IMR-90 (cell line): ENCODE measurements at regions not wholly inside any gene's neighbourhood (a gene's known extent, or its start where the extent isn't known, plus 50 kb on each side); places are given as distances from the start of the nearest gene placed in this dataset.

Source experiments
- ATAC-seq: fragments of 200-7000 bp; cut with Tn5 transposase; 2 replicates; pipeline ENCODE4 v1.9.1; 2020; ENCODE audit warnings: low read depth, mild to moderate bottlenecking, moderate library complexity
- BruUV-seq: library from RNA; stranded (reverse); fragments of 400-500 nt; replicated peaks from 2 replicates; lab custom pipeline; 2021; lab: Mats Ljungman, UMichigan
- CTCF ChIA-PET: fragments of 300-600 bp; formaldehyde crosslinking; extraction: SDS; loops from one replicate; lab custom pipeline; 2021; ENCODE audit warnings: antibody characterized with exemption; lab: Yijun Ruan, JAX
- POLR2A ChIA-PET: fragments of 300-600 bp; sonication (Branson Sonifier 250); formaldehyde crosslinking; loops from one replicate; lab custom pipeline; 2022; ENCODE audit warnings: antibody characterized with exemption; ENCODE audit not compliant: unreplicated experiment; lab: Charles Lee
- DNase-seq: peaks from one replicate; pipeline ENCODE4 v3.0.0; 2013
- H2AFZ ChIP-seq: replicated peaks from 2 replicates; pipeline ENCODE3; 2013; ENCODE audit warnings: low read length, mild to moderate bottlenecking; ENCODE audit not compliant: poor library complexity
- H2AK5ac ChIP-seq: 2 replicates; pipeline ENCODE4 v1.6.1; 2013; ENCODE audit warnings: low read depth, low read length, inconsistent platforms
- H2AK9ac ChIP-seq: replicated peaks from 2 replicates; pipeline ENCODE3; 2013; ENCODE audit warnings: mild to moderate bottlenecking, low read depth, low read length, moderate library complexity; ENCODE audit not compliant: poor library complexity
- H2BK120ac ChIP-seq: 2 replicates; pipeline ENCODE4 v1.6.1; 2013; ENCODE audit warnings: low read depth, low read length, inconsistent platforms
- H2BK15ac ChIP-seq: 3 replicates; pipeline ENCODE4 v1.6.1; 2013; ENCODE audit warnings: low read depth, low read length, inconsistent platforms
- H2BK20ac ChIP-seq: 2 replicates; pipeline ENCODE4 v1.6.1; 2013; ENCODE audit warnings: low read depth, mild to moderate bottlenecking, inconsistent platforms, low read length, moderate library complexity
- H2BK5ac ChIP-seq: 2 replicates; pipeline ENCODE4 v1.6.1; 2013; ENCODE audit warnings: mild to moderate bottlenecking, low read depth, low read length, inconsistent platforms; ENCODE audit not compliant: poor library complexity, severe bottlenecking
- H3K14ac ChIP-seq: replicated peaks from 2 replicates; pipeline ENCODE4 v1.6.1; 2013; ENCODE audit warnings: low read depth, low read length, inconsistent platforms
- H3K18ac ChIP-seq: 2 replicates; pipeline ENCODE4 v1.6.1; 2013; ENCODE audit warnings: low read depth, low read length, control low read depth
- H3K23ac ChIP-seq: 2 replicates; pipeline ENCODE4 v1.6.1; 2013; ENCODE audit warnings: low read depth, low read length, inconsistent platforms
- H3K27ac ChIP-seq: 2 replicates; pipeline ENCODE4 v1.5.1; 2013; ENCODE audit warnings: mild to moderate bottlenecking, control low read depth, low read length; ENCODE audit not compliant: insufficient read depth
- H3K27me3 ChIP-seq: 2 replicates; pipeline ENCODE4 v1.6.1; 2013; ENCODE audit warnings: low read length; ENCODE audit not compliant: control insufficient read depth, insufficient read depth
- H3K36me3 ChIP-seq: 2 replicates; pipeline ENCODE4 v1.6.1; 2013; ENCODE audit warnings: low read length, mixed read lengths; ENCODE audit not compliant: control insufficient read depth, insufficient read depth
- H3K4ac ChIP-seq: 2 replicates; pipeline ENCODE4 v1.6.1; 2013; ENCODE audit warnings: low read depth, low read length, inconsistent platforms
- H3K4me1 ChIP-seq: 2 replicates; pipeline ENCODE4 v1.6.1; 2013; ENCODE audit warnings: low read length, mixed read lengths; ENCODE audit not compliant: control insufficient read depth, insufficient read depth
- H3K4me2 ChIP-seq: 2 replicates; pipeline ENCODE4 v1.6.1; 2013; ENCODE audit warnings: low read depth, mild to moderate bottlenecking, control low read depth, low read length, moderate library complexity
- H3K4me3 ChIP-seq: 2 replicates; pipeline ENCODE4 v1.5.1; 2013; ENCODE audit warnings: low read depth, mild to moderate bottlenecking, control low read depth, low read length, moderate library complexity; ENCODE audit not compliant: insufficient read depth
- H3K56ac ChIP-seq: 2 replicates; pipeline ENCODE4 v1.6.1; 2013; ENCODE audit warnings: low read length, inconsistent platforms; ENCODE audit not compliant: insufficient read depth; ENCODE audit errors: extremely low read depth
- H3K79me1 ChIP-seq, 2 experiments: 2 replicates each; pipeline ENCODE4 v1.6.1; 2013; ENCODE audit warnings: low read length in 2 of 2, inconsistent platforms in 1 of 2, low read depth in 1 of 2
- H3K9ac ChIP-seq: 2 replicates; pipeline ENCODE4 v1.6.1; 2013; ENCODE audit warnings: low read depth, low read length, control low read depth
- H3K9me1 ChIP-seq: 2 replicates; pipeline ENCODE4 v1.6.1; 2013; ENCODE audit warnings: low read length, inconsistent platforms; ENCODE audit not compliant: insufficient read depth
- H3K9me3 ChIP-seq: 2 replicates; pipeline ENCODE4 v1.6.1; 2013; ENCODE audit warnings: low read length; ENCODE audit not compliant: control insufficient read depth, insufficient read depth
- H4K20me1 ChIP-seq: 2 replicates; pipeline ENCODE4 v1.6.1; 2013; ENCODE audit warnings: low read length, inconsistent platforms; ENCODE audit not compliant: insufficient read depth
- H4K5ac ChIP-seq: 2 replicates; pipeline ENCODE4 v1.6.1; 2013; ENCODE audit warnings: mild to moderate bottlenecking, low read depth, low read length, control low read depth
- H4K8ac ChIP-seq, 2 experiments: 2 replicates each; pipeline ENCODE4 v1.6.1; 2013; ENCODE audit warnings: low read depth in 2 of 2, low read length in 2 of 2, control low read depth in 1 of 2, inconsistent platforms in 1 of 2
- H4K91ac ChIP-seq: 2 replicates; pipeline ENCODE4 v1.6.1; 2013; ENCODE audit warnings: low read depth, low read length, inconsistent platforms; ENCODE audit not compliant: insufficient read depth
- CEBPB ChIP-seq: IDR thresholded peaks from 2 replicates; pipeline ENCODE4 v1.6.1; 2012; ENCODE audit warnings: low read depth, low read length, improper control_type of control experiment
- POLR2A ChIP-seq: IDR thresholded peaks from 2 replicates; pipeline ENCODE4 v1.6.1; 2012; ENCODE audit warnings: mild to moderate bottlenecking, low read depth, low read length
- RCOR1 ChIP-seq: IDR thresholded peaks from 2 replicates; pipeline ENCODE4 v1.6.1; 2012; ENCODE audit warnings: mild to moderate bottlenecking, low read length, improper control_type of control experiment; ENCODE audit not compliant: insufficient replicate concordance
- WGBS, 2 experiments: methylation state at CpG; one replicate each; pipeline versions ENCODE4 v1.1.5 to v1.1.7; 2013; ENCODE audit warnings: missing lambda C conversion rate in 2 of 2; ENCODE audit not compliant: insufficient read length in 1 of 2; ENCODE audit errors: extremely low coverage in 2 of 2; 5-methylcytosine and 5-hydroxymethylcytosine counted together
- dilution Hi-C: fragments of 300-500 bp; cut with HindIII; formaldehyde crosslinking; loops from one replicate; pipeline ENCODE4 v1.14.3; 2018; ENCODE audit warnings: low sequenced_read_pairs; ENCODE audit not compliant: unreplicated experiment
- in situ Hi-C: fragments of 300-500 bp; cut with MboI; formaldehyde crosslinking; loops from 3 replicates; pipeline ENCODE4 v1.14.3; 2019; ENCODE audit warnings: low sequenced_read_pairs, inconsistent platforms, mixed read lengths
- intact Hi-C: fragments of 100-400 bp; cut with micrococcal nuclease; formaldehyde crosslinking; loops from 2 replicates; pipeline ENCODE4 v1.10.0; 2022

DNA sequence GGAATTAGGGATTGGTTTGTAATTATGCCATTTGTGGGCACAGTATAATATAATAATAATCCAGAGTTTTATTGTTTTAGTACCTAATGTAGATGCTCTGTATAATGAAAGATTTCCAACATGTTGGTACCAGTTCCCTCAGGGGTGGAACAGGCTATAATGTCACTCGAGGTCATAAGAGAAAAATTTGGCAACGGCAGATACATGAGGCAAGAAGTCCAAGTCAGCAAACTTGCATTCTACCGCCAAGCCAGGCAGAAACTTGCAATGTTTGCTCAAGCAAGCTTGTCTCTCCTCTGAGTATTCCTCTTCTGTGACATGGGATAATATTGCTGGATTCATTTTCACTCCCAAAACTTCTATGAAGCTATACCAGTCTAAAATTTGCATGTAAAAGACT lies 520.0 kb upstream of the SALL3 start:
- no peak overlapping the region for H4K5ac ChIP-seq
- no peak for DNase-seq
- no peaks in the 10 kb centered on the region for H3K9me1 ChIP-seq
- no peak overlapping the region for H3K18ac ChIP-seq
- H3K14ac ChIP-seq = no peak overlapping the region
- POLR2A ChIA-PET = no interaction called here
- H3K79me1 ChIP-seq = no peaks in the 10 kb centered on the region
- ATAC-seq = no peak
- H2AFZ ChIP-seq = no peak overlapping the region
- TF ChIP-seq CEBPB = no peak
- TF ChIP-seq POLR2A = no peak
- TF ChIP-seq RCOR1 = no peak
- no TSS peak for BruUV-seq
- H3K23ac ChIP-seq = no peak overlapping the region
- H3K4me1 ChIP-seq = no peaks in the 10 kb centered on the region
- H3K4me2 ChIP-seq = no peak overlapping the region
- H3K4ac ChIP-seq = no peak overlapping the region
- H3K9me3 ChIP-seq = peaks cover 22% of the 10 kb centered on the region
- dilution Hi-C loops = no loop called here
- no peak overlapping the region for H4K91ac ChIP-seq
- in situ Hi-C loops = no loop called here
- 0% methylated on average over 1 of the region's 3 CpGs; no CpG with 5 or more reads in 1 of the 2 experiments for WGBS, 2 experiments
- H3K27ac ChIP-seq = no peak overlapping the region
- no peaks in the 10 kb centered on the region for H3K36me3 ChIP-seq
- H2AK9ac ChIP-seq = no peak overlapping the region
- no peak overlapping the region for H3K9ac ChIP-seq
- H4K8ac ChIP-seq = no peak overlapping the region
- no peaks in the 10 kb centered on the region for H4K20me1 ChIP-seq
- CTCF ChIA-PET = no interaction called here
- no peak overlapping the region for H3K4me3 ChIP-seq
- no peak overlapping the region for H3K56ac ChIP-seq
- H2BK5ac ChIP-seq = no peak overlapping the region
- H2BK20ac ChIP-seq = no peak overlapping the region
- intact Hi-C loops = no loop called here
- no peak overlapping the region for H2BK120ac ChIP-seq
- no peak overlapping the region for H2AK5ac ChIP-seq
- H2BK15ac ChIP-seq = no peak overlapping the region
- H3K27me3 ChIP-seq = no peaks in the 10 kb centered on the region
